Activated T-cell treated with anti-CD3 and anti-CD28 coated beads for 48 hours (primary cell): ENCODE measurements at regions not wholly inside any gene's neighbourhood (a gene's known extent, or its start where the extent isn't known, plus 50 kb on each side); places are given as distances from the start of the nearest gene placed in this dataset.

ENCODE experiments used
- DNase-seq: peaks from one replicate; pipeline ENCODE4 v3.0.0-alpha.2; 2020; ENCODE audit warnings: low read depth

- DNase-seq = no peak
These were observed 471.6 kb downstream of the TUSC7 start for GRCh38 chr3:117181222-117181621.

GRCh38 chr3:117184574-117184973 is 475.0 kb downstream of the TUSC7 start:
- DNase-seq = no peak

- DNase-seq = no peak
These were observed 481.7 kb downstream of the TUSC7 start for GRCh38 chr3:117191245-117191644.

GRCh38 chr3:117192888-117193287 is 483.3 kb downstream of the TUSC7 start:
- no peak for DNase-seq

GRCh38 chr3:117193390-117193789 is 483.8 kb downstream of the TUSC7 start:
- no peak for DNase-seq

GRCh38 chr3:117195034-117195433 is 485.5 kb downstream of the TUSC7 start:
- no peak for DNase-seq

- DNase-seq = no peak
These were observed 491.4 kb downstream of the TUSC7 start for GRCh38 chr3:117200962-117201361.

GRCh38 chr3:117201901-117202774 is 492.6 kb downstream of the TUSC7 start:
- no peak for DNase-seq

- DNase-seq = no peak
These were observed 507.8 kb downstream of the TUSC7 start for GRCh38 chr3:117217355-117217754.

GRCh38 chr3:117217760-117218316 is 508.3 kb downstream of the TUSC7 start:
- DNase-seq = no peak

GRCh38 chr3:117218641-117219048 is 509.1 kb downstream of the TUSC7 start:
- DNase-seq = no peak

- no peak for DNase-seq
These were observed 509.7 kb downstream of the TUSC7 start for GRCh38 chr3:117219296-117219695.

GRCh38 chr3:117226932-117227331 is 517.4 kb downstream of the TUSC7 start:
- no peak for DNase-seq

- no peak for DNase-seq
These were observed 518.9 kb downstream of the TUSC7 start for GRCh38 chr3:117228466-117228865.

- no peak for DNase-seq
These were observed 521.3 kb downstream of the TUSC7 start for GRCh38 chr3:117230924-117231323.

GRCh38 chr3:117234331-117234730 is 524.8 kb downstream of the TUSC7 start:
- DNase-seq = no peak

- DNase-seq = no peak
These were observed 525.7 kb downstream of the TUSC7 start for GRCh38 chr3:117235304-117235703.

GRCh38 chr3:117238806-117239205 is 529.2 kb downstream of the TUSC7 start:
- no peak for DNase-seq

- no peak for DNase-seq
These were observed 534.1 kb downstream of the TUSC7 start for GRCh38 chr3:117243657-117244056.

- no peak for DNase-seq
These were observed 537.4 kb downstream of the TUSC7 start for GRCh38 chr3:117246771-117247555.

GRCh38 chr3:117248153-117248552 is 538.6 kb downstream of the TUSC7 start:
- no peak for DNase-seq

GRCh38 chr3:117252208-117252607 is 542.6 kb downstream of the TUSC7 start:
- DNase-seq = no peak

GRCh38 chr3:117252651-117253050 is 543.1 kb downstream of the TUSC7 start:
- no peak for DNase-seq
